ENCODE measurements at regions not wholly inside any gene's neighbourhood (a gene's known extent, or its start where the extent isn't known, plus 50 kb on each side); places are given as distances from the start of the nearest gene placed in this dataset.

DNA sequence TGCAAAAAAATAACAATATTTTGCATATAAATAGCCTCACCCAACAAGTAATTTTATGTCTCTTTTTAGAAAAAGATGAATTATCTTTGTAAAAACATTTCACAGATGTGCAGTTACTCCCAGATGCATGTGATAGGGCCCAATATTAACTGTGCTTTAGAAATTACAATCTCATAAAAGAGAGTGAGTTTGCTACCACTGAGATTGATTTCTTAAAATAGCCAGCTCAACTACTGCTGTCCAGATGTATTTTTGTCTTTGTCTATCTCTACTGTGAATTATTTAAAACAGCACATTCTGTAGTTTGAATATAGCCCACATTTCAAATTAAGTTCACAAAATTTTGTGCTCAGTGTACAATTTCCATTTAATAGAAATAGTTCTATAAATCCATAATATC is 177.0 kb upstream of the TTC29 start:
- TF ChIP-seq POLR2A (IDR thresholded peaks at IDR 0.05) (no peak), POLR2AphosphoS5 (IDR thresholded peaks at IDR 0.05) (no peak)
